Nephron progenitor cell (in vitro differentiated cells): ENCODE measurements at regions not wholly inside any gene's neighbourhood (a gene's known extent, or its start where the extent isn't known, plus 50 kb on each side); places are given as distances from the start of the nearest gene placed in this dataset.

Experiments
- DNase-seq: peaks from one replicate; pipeline ENCODE4 v3.0.0; 2021
- H3K27ac Mint-ChIP-seq: 2 replicates; pipeline ENCODE4 v1.8.0; 2021; ENCODE audit warnings: mild to moderate bottlenecking, moderate library complexity, mixed read lengths
- H3K27me3 Mint-ChIP-seq: 2 replicates; pipeline ENCODE4 v1.8.0; 2021; ENCODE audit warnings: mild to moderate bottlenecking, low read depth, mixed read lengths; ENCODE audit not compliant: poor library complexity
- H3K36me3 Mint-ChIP-seq: 2 replicates; pipeline ENCODE4 v1.8.0; 2021; ENCODE audit warnings: low read depth, mixed read lengths
- H3K4me1 Mint-ChIP-seq: 2 replicates; pipeline ENCODE4 v1.8.0; 2021; ENCODE audit warnings: mixed read lengths
- H3K4me3 Mint-ChIP-seq: 2 replicates; pipeline ENCODE4 v1.8.0; 2021; ENCODE audit warnings: mild to moderate bottlenecking, moderate library complexity, mixed read lengths
- H3K9me3 Mint-ChIP-seq: 2 replicates; pipeline ENCODE4 v1.8.0; 2021; ENCODE audit warnings: mild to moderate bottlenecking, moderate library complexity, mixed read lengths
- CTCF ChIP-seq: fragments of 200-600 bp; sonication (generic); IDR thresholded peaks from 2 replicates; pipeline ENCODE4 v1.5.0; 2021; ENCODE audit warnings: antibody characterized with exemption

DNA sequence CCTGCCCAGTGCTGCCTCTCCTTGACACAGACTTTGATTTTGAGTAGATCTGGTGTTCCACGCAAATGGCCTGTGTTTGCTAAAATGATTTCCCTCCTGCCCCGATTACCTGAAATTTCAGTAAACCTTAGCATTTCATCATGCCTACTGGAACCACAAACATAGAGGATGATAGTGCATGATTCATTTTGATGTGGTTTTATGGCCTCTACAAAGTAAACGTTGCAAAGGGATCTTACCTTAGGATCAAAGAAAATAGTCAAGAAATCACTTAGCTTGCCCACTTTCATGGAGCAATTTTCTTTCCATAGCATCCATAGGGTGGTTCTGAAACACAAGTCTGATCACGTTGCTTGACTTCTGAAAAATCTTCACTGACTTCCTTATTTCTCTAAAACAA, 524.6 kb upstream of the ATP11B start:
- Mint-ChIP-seq H3K27ac (no peak overlapping the region), H3K36me3 (no peaks in the 10 kb centered on the region), H3K4me1 (peaks cover 16% of the 10 kb centered on the region)

GRCh38 chr3:182276512-182276911, 516.8 kb upstream of the ATP11B start:
- Mint-ChIP-seq H3K27me3 (no peaks in the 10 kb centered on the region), H3K4me1 (peaks cover 3% of the 10 kb centered on the region), H3K4me3 (no peak overlapping the region), H3K9me3 (no peaks in the 10 kb centered on the region), H3K36me3 (no peaks in the 10 kb centered on the region), H3K27ac (no peak overlapping the region)
- TF ChIP-seq CTCF = no peak
- no peak for DNase-seq

More for the DNA sequence above, 524.6 kb upstream of the ATP11B start:
- no peaks in the 10 kb centered on the region for H3K9me3 Mint-ChIP-seq
- H3K27me3 Mint-ChIP-seq = peaks cover 6% of the 10 kb centered on the region
- no peak overlapping the region for H3K4me3 Mint-ChIP-seq
- DNase-seq = no peak
- no peak for TF ChIP-seq CTCF

DNA sequence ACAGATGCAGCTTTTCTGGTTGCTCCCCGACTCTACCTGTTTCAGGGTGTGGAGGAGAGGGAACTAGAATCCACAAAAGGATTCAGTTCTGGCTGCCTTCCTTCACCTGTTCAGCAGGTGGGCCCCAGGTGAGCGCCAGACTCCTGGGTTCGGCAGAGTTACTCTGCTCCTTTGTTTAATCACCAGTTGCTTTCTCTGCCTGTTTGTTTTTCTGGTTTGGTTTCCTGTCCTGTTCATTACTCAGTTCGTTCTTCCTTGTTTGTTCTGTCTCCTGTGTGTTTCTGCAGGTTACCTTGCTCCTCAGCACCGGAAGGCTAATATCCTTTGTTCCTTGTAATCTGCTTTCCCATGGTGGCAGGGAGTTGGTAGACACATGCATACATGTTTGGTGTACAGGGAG, 508.5 kb upstream of the ATP11B start:
- H3K4me3 Mint-ChIP-seq = no peak overlapping the region
- H3K9me3 Mint-ChIP-seq = no peaks in the 10 kb centered on the region
- no peak overlapping the region for H3K27ac Mint-ChIP-seq
- peaks cover 12% of the 10 kb centered on the region for H3K4me1 Mint-ChIP-seq
- no peak for DNase-seq
- peaks cover 4% of the 10 kb centered on the region for H3K27me3 Mint-ChIP-seq
- H3K36me3 Mint-ChIP-seq = no peaks in the 10 kb centered on the region
- TF ChIP-seq CTCF = no peak

DNA sequence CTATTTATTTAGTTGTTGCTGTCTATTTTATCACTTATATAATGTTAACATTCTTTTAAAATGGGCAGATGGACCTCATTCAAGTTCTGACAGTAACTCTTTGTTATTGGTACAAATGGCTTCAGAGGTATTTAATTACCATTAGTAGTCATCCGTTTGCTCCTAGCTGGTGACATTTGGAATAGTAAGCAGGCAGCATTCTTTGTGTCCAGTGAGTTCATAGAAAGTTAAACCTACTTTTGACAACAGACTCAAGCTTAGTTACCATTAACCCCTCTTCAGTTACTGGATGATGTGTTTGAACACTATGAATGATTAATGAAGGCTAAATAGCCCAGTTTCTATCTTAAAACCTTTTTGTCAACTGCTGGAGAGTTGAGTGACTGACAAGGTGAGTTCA, 500.7 kb upstream of the ATP11B start:
- Mint-ChIP-seq H3K4me1 (peaks cover 5% of the 10 kb centered on the region), H3K27ac (no peak overlapping the region), H3K36me3 (no peaks in the 10 kb centered on the region), H3K27me3 (no peaks in the 10 kb centered on the region), H3K9me3 (no peaks in the 10 kb centered on the region), H3K4me3 (no peak overlapping the region)
- TF ChIP-seq CTCF = no peak
- DNase-seq = no peak

DNA sequence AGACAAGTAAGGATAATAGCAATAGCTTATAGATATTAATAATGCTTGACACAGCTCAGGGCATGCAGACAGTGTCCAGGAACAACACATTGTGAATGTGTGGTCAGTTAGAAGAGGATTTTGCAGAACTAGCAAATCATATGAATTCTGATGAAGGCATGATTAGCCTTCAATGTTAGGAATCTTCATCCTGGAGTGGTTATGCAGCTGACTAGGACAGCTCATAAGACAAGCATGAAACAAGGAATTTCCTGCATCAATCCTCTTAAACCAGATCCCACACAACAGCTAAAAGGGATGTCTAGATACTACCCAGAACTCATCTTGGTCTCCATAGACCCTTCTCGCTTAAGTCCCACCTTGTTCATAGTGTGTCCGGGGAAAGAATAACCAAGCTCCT, 499.0 kb upstream of the ATP11B start:
- Mint-ChIP-seq H3K4me3 (no peak overlapping the region), H3K9me3 (no peaks in the 10 kb centered on the region), H3K27me3 (no peaks in the 10 kb centered on the region), H3K4me1 (no peaks in the 10 kb centered on the region), H3K27ac (no peak overlapping the region), H3K36me3 (no peaks in the 10 kb centered on the region)
- TF ChIP-seq CTCF = no peak
- DNase-seq = no peak

DNA sequence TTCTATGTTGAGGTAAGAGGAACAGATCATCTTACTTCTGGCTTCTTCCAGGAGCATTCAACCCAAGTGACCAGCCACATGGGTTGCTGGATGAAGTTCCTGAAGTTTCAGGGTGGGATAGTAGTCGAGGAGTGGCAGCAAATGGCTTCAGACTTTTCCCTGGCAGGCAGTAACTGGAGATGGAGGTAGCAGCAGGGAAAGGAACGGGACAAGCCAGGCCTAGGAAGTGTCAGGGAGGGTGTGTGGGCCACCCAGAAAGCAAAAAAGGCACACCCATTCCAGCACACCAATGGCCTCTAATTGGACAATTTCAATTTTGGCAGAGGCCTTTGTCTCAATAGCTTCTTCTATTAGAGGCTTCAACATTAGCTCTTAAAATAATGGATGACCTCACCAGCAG, 498.6 kb upstream of the ATP11B start:
- TF ChIP-seq CTCF = no peak
- no peaks in the 10 kb centered on the region for H3K27me3 Mint-ChIP-seq
- no peak overlapping the region for H3K27ac Mint-ChIP-seq
- H3K4me3 Mint-ChIP-seq = no peak overlapping the region
- no peaks in the 10 kb centered on the region for H3K4me1 Mint-ChIP-seq
- DNase-seq = no peak
- no peaks in the 10 kb centered on the region for H3K36me3 Mint-ChIP-seq
- no peaks in the 10 kb centered on the region for H3K9me3 Mint-ChIP-seq
